Stomach (tissue), 8 donors: ENCODE measurements at regions not wholly inside any gene's neighbourhood (a gene's known extent, or its start where the extent isn't known, plus 50 kb on each side); places are given as distances from the start of the nearest gene placed in this dataset.

Experiments
- DNase-seq, 2 donors: peaks; one replicate each; pipeline versions ENCODE4 v3.0.0 to v3.0.0-alpha.2; 2013 to 2019
- H3K27ac ChIP-seq, 5 donors: fragments of 200-600 bp in 4 of 5; sonication (generic) in 4 of 5; one replicate each; pipeline ENCODE4 v1.5.1; 2013 to 2019; ENCODE audit warnings: mild to moderate bottlenecking in 1 of 5, moderate library complexity in 1 of 5
- H3K27me3 ChIP-seq, 3 donors: fragments of 200-600 bp; sonication (generic); one replicate each; pipeline ENCODE4 v1.5.1; 2017 to 2019; ENCODE audit warnings: mixed run types in 1 of 3
- H3K36me3 ChIP-seq, 4 donors: fragments of 200-600 bp; sonication (generic); 1 replicate in 3 of 4; 2 replicates in 1 of 4; pipeline ENCODE4 v1.5.1; 2016 to 2019
- H3K4me1 ChIP-seq, 4 donors: fragments of 200-600 bp; sonication (generic); one replicate each; pipeline ENCODE4 v1.5.1; 2016 to 2019
- H3K4me3 ChIP-seq, 4 donors: fragments of 200-600 bp; sonication (generic) in 3 of 4; one replicate each; pipeline ENCODE4 v1.5.1; 2016 to 2019; ENCODE audit warnings: mild to moderate bottlenecking in 1 of 4
- H3K9me3 ChIP-seq, 4 donors: fragments of 200-600 bp; sonication (generic); one replicate each; pipeline ENCODE4 v1.5.1; 2016 to 2019
- EP300 ChIP-seq: sonication (generic); formaldehyde crosslinking; IDR thresholded peaks from one replicate; pipeline ENCODE4 v1.6.1; 2017; ENCODE audit warnings: antibody characterized with exemption
- POLR2A ChIP-seq, 4 donors: fragments of 450-650 bp; IDR thresholded peaks; one replicate each; pipeline ENCODE4 v1.6.1; 2016; ENCODE audit warnings: antibody characterized with exemption in 4 of 4, control low read depth in 2 of 4, mild to moderate bottlenecking in 1 of 4, moderate library complexity in 1 of 4
- POLR2AphosphoS5 ChIP-seq, 3 donors: sonication (generic); formaldehyde crosslinking; IDR thresholded peaks; one replicate each; pipeline ENCODE4 v1.6.1; 2016; ENCODE audit warnings: antibody characterized with exemption in 3 of 3
- WGBS, 5 donors: extraction: QIAGEN DNeasy Blood & Tissue Kit in 3 of 5; methylation state at CpG; one replicate each; pipeline versions ENCODE4 v1.1.5 to v1.1.7; 2013 to 2018; 5-methylcytosine and 5-hydroxymethylcytosine counted together
- intact Hi-C: fragments of 100-400 bp; cut with DNase I; formaldehyde crosslinking; loops from one replicate; pipeline ENCODE4 v1.15.1; 2023; ENCODE audit warnings: low total_unique reads
- TF ChIP-seq, protein P1 (sequence below), 7 experiments: fragments of 450-650 bp in 4 of 7; fragments of 200-600 bp in 3 of 7; sonication (generic) in 3 of 7; IDR thresholded peaks; one replicate each; pipeline ENCODE4 v1.5.1; 2016 to 2019; ENCODE audit warnings: antibody characterized with exemption in 7 of 7, control low read depth in 2 of 7, mild to moderate bottlenecking in 1 of 7
- donor health status: healthy with polysubstance abuse.
- donor health status: Bipolar disorder and iron deficiency.
- donor health status: healthy.

DNA sequence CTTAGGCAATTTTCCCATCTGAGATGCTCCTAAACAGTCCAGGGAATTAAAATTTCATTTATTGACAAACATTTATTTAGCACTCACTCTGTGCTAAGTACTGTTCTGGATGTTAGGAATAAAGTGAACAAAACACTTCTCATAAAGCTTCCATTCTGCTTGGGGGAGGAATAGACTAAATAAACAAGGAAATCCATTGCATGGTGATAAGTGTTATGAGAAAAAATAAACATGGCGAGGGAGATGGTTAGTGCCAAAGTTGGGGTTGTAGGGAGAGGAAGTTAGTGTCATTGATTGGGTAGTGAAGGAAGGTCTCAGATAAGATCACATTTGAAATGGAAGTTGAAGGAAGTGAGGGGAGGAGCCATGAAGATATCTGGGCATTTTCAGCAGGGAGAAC is 72.2 kb upstream of the CES5A start:
- Histone ChIP-seq H3K36me3 (no peaks in the 10 kb centered on the region), H3K4me1 (peaks cover 0 to 4% (median 0%) of the 10 kb centered on the region in 4 donors), H3K9me3 (no peaks in the 10 kb centered on the region), H3K27me3 (peaks cover 0 to 16% (median 0%) of the 10 kb centered on the region in 3 donors), H3K27ac (no peak overlapping the region), H3K4me3 (no peak overlapping the region)
- 21 to 40% (median 39%) methylated on average over 1 of the region's 1 CpG for WGBS, 5 donors
- intact Hi-C loops: no loop called here
- TF ChIP-seq POLR2A (IDR thresholded peaks at IDR 0.05) (no peak), POLR2AphosphoS5 (IDR thresholded peaks at IDR 0.05) (no peak), EP300 (no peak)
- TF ChIP-seq, protein P1, sequence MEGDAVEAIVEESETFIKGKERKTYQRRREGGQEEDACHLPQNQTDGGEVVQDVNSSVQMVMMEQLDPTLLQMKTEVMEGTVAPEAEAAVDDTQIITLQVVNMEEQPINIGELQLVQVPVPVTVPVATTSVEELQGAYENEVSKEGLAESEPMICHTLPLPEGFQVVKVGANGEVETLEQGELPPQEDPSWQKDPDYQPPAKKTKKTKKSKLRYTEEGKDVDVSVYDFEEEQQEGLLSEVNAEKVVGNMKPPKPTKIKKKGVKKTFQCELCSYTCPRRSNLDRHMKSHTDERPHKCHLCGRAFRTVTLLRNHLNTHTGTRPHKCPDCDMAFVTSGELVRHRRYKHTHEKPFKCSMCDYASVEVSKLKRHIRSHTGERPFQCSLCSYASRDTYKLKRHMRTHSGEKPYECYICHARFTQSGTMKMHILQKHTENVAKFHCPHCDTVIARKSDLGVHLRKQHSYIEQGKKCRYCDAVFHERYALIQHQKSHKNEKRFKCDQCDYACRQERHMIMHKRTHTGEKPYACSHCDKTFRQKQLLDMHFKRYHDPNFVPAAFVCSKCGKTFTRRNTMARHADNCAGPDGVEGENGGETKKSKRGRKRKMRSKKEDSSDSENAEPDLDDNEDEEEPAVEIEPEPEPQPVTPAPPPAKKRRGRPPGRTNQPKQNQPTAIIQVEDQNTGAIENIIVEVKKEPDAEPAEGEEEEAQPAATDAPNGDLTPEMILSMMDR (IDR thresholded peaks at IDR 0.05): no peak
- no peak for DNase-seq

DNA sequence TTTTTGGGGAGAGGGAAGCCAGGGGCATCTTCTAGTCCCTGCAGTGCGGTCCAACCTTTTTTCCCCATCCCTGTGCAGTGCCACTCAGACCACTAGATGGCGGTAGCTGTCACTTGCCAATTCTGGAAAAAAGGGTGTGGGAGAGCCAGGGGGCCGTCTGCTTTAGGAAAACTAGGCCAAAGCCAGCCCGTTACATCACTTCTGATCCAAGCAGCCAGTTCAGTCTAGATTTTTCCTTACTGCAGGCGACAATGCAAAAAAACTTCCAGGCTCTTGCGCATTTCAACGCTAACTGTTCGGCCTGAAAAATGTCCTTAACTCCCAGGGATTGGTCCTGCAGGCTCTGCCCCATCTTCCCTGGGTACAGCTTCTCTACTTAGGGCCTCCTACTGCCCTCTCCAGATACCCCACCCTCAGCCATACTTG is 69.2 kb upstream of the CES5A start:
- WGBS, 5 donors: 34 to 42% (median 38%) methylated on average over 8 of the region's 8 CpGs
- TF ChIP-seq, protein P1 (IDR thresholded peaks at IDR 0.05): peak in 5 of 7 experiments; percentile 54 to 91 (median 87)
- TF ChIP-seq EP300: no peak
- TF ChIP-seq POLR2A (IDR thresholded peaks at IDR 0.05): no peak
- peak in 1 of 3 donors; percentile 10 for TF ChIP-seq POLR2AphosphoS5 (IDR thresholded peaks at IDR 0.05)
- H3K4me1 ChIP-seq: peaks cover 0 to 4% (median 0%) of the 10 kb centered on the region in 4 donors
- intact Hi-C loops: loop anchor here (5.0 kb wide), 1 partner anchor 373 kb away; no protein-coding TSS in a partner anchor
- DNase-seq: peak; percentile 54 to 91
- no peak overlapping the region for H3K4me3 ChIP-seq
- no peak overlapping the region for H3K27ac ChIP-seq
- peaks cover 0 to 6% (median 0%) of the 10 kb centered on the region in 4 donors for H3K9me3 ChIP-seq
- peaks cover 0 to 13% (median 0%) of the 10 kb centered on the region in 3 donors for H3K27me3 ChIP-seq
- no peaks in the 10 kb centered on the region for H3K36me3 ChIP-seq

DNA sequence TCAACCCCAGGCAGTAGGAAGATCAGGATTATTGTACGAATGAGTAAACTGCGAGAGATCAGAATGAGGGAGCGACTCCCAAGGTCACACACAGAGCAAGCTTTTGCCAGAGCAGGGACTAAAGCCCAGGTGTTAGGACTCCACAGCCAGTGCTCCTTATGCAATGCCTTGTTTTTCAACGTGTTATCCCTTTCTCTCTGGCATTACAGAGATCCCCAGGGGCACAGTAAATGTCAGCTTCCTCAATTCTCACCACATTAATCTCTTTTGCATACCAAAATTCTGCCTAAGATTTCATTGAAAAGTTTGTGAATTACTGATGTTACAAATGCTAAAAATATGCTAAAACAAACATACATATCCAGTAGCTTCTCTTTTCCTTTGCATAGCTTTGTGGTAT is 68.1 kb upstream of the CES5A start:
- H3K36me3 ChIP-seq: no peaks in the 10 kb centered on the region
- intact Hi-C loops: loop anchor here (5.0 kb wide), 1 partner anchor 374 kb away; no protein-coding TSS in a partner anchor
- TF ChIP-seq POLR2A (IDR thresholded peaks at IDR 0.05) (no peak), POLR2AphosphoS5 (IDR thresholded peaks at IDR 0.05) (no peak), EP300 (no peak)
- TF ChIP-seq, protein P1 (IDR thresholded peaks at IDR 0.05): no peak
- no peak for DNase-seq
- no peak overlapping the region for H3K27ac ChIP-seq
- peaks cover 0 to 6% (median 0%) of the 10 kb centered on the region in 4 donors for H3K9me3 ChIP-seq
- WGBS, 5 donors: 56 to 65% (median 62%) methylated on average over 4 of the region's 4 CpGs
- peaks cover 0 to 1% (median 0%) of the 10 kb centered on the region in 3 donors for H3K27me3 ChIP-seq
- no peak overlapping the region for H3K4me3 ChIP-seq
- peaks cover 0 to 4% (median 0%) of the 10 kb centered on the region in 4 donors for H3K4me1 ChIP-seq

DNA sequence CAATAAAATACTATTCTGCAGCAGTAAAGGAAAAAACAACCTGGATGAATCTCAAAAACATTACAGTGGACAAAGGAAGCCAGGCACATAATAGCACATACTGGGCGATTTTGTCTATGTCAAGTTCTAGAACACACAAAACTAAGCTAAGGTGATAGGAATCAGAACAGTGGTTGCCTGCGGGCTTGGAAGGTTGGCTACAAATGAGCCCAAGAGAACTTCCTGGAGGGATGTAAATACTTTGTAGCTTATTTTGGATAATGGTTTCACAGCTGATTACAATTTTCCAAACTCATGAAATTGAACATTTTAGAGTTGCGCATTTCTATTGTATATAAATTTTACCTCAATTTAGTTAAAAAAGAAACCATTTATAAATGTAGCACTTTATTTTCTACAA is 67.6 kb upstream of the CES5A start:
- peaks cover 0 to 6% (median 0%) of the 10 kb centered on the region in 4 donors for H3K9me3 ChIP-seq
- intact Hi-C loops: loop anchor here (5.0 kb wide), 1 partner anchor 374 kb away; no protein-coding TSS in a partner anchor
- no peak for DNase-seq
- H3K4me3 ChIP-seq: no peak overlapping the region
- H3K27ac ChIP-seq: no peak overlapping the region
- H3K27me3 ChIP-seq: no peaks in the 10 kb centered on the region
- WGBS, 5 donors: 81 to 89% (median 84%) methylated on average over 3 of the region's 3 CpGs
- H3K4me1 ChIP-seq: peaks cover 0 to 4% (median 0%) of the 10 kb centered on the region in 4 donors
- TF ChIP-seq POLR2AphosphoS5 (IDR thresholded peaks at IDR 0.05) (no peak), POLR2A (IDR thresholded peaks at IDR 0.05) (no peak), EP300 (no peak)
- TF ChIP-seq, protein P1 (IDR thresholded peaks at IDR 0.05): no peak
- H3K36me3 ChIP-seq: no peaks in the 10 kb centered on the region
